ENCODE measurements at regions not wholly inside any gene's neighbourhood (a gene's known extent, or its start where the extent isn't known, plus 50 kb on each side); places are given as distances from the start of the nearest gene placed in this dataset.

DNA sequence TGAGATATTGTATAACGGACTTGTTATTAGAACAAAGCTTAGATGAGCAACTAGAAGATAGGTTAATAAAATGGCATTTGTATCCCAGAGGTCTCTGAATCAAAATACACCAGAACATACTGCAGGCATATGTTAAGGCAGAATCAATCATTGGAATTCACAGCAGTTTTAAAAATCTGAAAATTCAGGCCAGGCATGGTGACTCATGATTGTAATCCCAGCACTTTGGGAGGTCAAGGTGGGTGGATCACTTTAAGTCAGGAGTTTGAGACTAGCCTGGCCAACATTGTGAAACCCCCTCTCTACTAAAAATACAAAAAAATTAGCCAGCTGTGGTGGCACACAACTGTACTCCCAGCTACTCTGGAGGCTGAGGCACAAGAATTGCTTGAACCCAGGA is 405.2 kb downstream of the ZEB2 start:
- TF ChIP-seq POLR2AphosphoS5 (IDR thresholded peaks at IDR 0.05; ENCODE audit: low read depth, low read length) (no peak), POLR2A (IDR thresholded peaks at IDR 0.05; ENCODE audit: low read depth, low read length) (no peak)
